Amygdala (tissue), 56 donors: ENCODE measurements at regions not wholly inside any gene's neighbourhood (a gene's known extent, or its start where the extent isn't known, plus 50 kb on each side); places are given as distances from the start of the nearest gene placed in this dataset.

Experiments
- DNase-seq, 56 donors: peaks; one replicate each; lab custom pipeline; 2025; lab: John Stamatoyannopoulos, UW

DNA sequence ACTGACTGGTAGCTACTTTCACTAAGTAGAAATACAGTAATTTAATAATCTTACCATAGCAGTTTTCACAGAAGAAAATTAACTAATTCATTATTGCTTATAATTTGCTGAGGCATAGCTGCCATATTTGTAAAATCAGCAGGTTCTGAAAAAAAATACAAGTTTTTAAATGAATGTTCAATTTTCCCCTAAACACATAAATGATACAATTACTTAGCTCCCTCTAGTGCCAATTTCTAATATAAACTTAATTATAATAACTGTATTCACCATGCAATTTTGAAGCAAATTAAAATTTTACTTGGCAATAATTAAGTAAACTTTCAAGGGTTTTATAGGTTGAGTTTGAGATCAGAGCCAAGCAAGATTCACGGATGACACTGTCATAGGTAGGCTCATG, 1321.6 kb upstream of the ACVR2A start:
- DNase-seq = no peak

DNA sequence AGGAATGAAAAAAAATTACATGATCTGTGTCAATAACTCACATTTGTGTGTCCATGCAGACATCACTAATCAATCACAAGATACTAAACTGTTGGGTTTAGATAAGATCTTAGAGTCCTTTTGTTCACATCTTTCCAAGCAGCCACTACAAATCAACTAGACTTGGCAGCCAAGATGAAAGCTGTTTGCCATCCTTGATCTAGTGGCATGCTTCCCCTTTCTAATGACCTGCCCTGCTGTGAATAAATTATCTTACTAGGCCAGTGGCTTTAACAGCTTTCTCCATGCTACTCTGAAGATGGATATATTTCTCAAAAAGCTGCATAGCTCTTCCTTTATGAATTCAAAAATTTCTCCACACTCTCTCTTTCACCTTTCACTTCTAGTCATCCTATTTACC, 1338.0 kb upstream of the ACVR2A start:
- DNase-seq = no peak

DNA sequence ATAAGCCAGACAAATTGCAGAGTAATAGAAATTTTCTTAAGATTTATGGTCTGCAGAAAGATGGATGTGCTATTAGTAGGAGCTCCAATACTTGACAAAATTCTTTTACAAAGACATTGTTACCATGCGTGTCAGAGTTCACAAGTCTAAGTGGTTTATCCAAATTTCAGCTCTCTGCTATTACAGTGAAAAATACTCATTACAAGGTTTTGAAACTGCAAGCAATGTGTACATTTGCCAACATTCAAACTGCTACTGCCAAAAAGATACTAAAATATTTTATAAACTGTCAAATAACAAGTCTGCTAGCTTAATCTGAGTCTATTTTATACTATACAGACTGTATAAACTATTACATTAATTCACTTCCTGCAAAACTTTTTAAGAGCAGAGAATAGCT, 1341.5 kb upstream of the ACVR2A start:
- DNase-seq = no peak

DNA sequence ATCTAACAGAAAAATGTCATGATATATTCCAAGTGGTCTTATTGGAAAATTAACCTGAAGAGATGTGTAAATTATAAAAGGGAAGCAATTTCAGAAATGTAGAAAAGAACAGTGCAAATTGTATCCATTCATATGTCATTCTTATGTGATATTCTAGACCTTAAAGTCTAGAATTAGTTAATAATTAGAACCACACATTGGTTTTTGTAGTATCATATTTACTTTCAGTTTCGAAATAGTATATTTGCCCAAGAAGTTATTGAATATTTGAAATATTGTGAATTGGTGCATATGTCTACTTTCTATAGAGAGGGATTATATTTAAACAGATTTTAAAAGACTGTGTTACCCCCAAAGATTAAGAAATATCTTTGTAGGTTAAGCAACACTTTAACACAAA, 1348.6 kb upstream of the ACVR2A start:
- no peak for DNase-seq

DNA sequence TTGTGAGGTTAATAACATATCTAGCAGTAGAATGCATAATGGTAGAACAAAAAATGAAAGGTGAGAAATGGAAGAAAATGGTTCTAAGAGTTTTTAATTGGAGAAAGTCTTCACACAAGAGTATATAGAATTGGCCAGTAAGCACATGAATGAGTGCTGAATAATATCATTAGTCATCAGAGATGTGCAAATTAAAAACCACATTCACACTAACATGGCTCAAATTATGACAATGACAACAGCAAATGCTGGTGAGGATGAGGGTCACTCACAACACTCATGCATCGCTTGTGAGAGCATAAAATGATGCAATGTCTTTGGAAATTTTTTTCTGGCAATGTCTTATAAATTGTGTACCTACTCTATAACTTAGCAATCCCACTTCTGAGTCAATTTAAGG, 1355.4 kb upstream of the ACVR2A start:
- DNase-seq = no peak

DNA sequence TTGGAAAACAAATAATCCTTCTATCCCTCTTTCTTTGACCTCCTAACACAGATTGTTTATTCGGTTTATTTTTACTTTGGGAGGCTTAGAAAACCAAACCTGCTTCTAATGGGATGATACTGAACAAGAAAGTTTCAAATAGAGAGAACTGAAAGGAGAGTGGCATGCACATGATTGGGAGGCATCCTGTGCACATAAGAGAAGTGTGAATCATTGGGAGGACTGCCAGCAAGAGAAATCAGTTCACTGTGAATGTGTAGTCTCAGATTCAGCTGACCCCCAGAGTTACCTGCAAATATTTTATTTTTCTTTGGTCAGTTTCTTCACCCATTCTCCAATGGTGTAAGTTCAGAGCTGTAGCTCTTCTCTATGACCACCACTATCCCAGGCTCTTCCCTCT, 1363.2 kb upstream of the ACVR2A start:
- DNase-seq = no peak

DNA sequence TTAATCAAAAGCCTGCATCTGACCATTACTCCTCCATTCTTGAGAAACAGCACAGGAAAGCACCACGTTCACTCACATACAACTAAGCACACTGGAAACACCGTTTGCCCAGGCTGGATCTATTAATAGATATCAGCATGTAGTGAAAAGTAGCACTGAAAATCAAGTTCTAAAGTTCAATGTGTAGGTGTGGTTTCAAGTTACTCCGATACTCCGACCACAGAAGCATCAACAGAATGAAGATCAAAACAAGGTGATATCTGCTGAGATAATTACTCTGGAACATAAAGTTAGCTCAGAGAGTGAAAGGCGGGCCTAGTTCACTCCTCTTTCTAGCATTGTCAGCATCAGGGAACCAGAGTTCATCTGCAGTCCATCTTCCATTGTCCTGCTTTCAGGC, 1367.4 kb upstream of the ACVR2A start:
- DNase-seq = no peak

DNA sequence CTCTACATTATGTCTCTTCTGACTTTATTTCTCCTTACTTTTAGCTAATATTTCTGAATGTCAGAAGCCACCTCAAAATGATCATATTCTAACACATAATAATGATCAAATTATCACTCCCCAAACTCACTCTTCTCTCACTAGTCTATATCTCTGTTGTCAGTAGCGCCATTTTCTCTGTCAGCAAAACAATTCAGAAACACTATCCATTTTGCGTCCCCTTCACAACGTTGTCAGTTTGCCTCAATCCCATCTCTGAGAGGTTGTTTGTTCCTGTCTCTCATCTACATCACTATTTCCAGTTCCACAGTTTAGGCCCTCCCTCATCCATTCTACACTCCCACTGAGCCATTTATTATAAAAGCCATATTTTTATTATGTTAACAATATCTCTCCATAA, 1376.3 kb upstream of the ACVR2A start:
- DNase-seq = no peak

DNA sequence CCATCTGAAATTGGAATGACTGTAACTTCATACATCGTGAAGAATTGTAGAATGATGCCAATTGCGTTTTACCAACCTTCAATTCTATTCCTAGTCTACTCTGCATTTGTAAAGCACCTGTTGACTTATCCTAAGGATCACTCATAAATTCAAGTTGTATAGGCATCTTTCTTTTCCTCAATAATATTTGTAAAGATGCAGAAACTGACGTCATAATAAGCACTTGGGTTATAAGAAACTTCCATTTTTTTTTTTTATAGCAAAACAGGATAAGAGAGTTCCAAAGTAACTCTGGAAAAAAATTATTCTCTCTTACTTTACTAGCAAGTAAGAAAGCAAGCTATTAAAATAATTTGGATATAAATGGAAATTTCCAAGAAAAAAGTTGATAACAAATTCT, 1377.4 kb upstream of the ACVR2A start:
- DNase-seq = no peak

DNA sequence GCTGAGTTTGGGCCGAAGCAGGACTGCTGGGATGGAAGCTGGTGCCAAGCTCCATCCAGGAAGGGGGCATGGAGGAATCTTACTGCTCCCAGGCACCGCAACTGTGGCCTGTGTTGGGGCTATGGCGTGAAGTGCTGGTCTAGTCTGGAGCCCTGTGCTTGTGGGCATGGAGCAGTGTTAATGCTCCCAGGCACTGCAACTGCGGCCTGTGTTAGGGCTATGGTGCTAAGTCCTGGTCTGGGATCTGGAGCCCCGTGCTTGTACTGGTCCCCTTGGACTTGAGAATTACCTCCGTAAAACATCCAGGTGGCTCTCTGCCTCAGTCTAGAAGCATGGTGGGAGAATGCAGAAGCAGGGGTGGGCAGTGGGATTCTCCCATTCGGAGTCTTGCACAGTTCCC, 1379.4 kb upstream of the ACVR2A start:
- no peak for DNase-seq

DNA sequence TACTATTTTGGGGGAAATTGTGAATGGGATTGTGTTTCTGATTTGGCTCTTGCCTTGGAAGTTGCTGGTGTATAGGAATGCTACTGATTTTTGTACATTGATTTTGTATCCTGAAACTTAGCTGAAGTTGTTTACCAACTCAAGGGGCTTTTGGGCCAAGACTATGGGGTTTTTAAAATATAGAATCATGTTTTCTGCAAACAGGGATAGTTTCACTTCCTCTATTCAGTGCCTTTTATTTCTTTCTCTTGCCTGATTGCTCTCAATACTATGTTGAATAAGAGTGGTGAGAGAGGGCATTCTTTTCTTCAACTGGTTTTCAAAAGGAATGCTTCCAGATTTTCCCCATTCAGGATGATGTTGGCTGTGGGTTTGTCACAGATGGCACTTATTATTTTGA, 1383.8 kb upstream of the ACVR2A start:
- no peak for DNase-seq

DNA sequence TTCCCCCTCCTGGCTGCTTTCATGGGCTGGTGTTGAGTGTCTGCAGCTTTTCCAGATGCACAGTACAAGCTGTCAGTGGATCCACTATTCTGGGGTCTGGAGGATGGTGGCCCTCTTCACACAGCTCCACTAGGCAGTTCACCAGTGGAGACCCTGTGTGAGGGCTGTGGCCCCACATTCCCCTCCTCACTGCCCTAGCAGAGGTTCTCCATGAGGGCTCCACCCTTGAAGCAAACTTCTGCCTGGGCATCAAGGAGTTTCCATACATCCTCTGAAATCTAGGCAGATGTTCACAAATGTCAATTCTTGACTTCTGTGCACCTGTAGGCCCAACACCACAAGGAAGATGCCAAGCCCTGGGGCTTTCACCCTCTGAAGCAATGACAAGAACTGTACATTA, 1386.2 kb upstream of the ACVR2A start:
- no peak for DNase-seq

DNA sequence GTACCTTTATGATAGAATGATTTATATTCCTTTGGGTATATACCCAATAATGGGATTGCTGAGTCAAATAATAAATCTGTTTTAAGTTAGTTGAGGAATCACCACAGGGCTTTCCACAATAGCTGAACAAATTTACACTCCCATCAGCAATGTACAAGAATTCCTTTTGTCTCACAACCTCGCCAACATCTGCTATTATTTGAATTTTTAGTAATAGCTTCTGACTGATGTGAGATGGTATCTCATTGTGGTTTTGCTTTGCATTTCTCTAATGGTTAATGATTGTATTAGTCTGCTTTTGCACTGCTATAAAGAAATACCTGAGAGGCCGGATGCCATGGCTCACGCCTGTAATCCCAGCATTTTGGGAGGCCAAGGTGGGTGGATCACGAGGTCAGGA, 1387.6 kb upstream of the ACVR2A start:
- no peak for DNase-seq

DNA sequence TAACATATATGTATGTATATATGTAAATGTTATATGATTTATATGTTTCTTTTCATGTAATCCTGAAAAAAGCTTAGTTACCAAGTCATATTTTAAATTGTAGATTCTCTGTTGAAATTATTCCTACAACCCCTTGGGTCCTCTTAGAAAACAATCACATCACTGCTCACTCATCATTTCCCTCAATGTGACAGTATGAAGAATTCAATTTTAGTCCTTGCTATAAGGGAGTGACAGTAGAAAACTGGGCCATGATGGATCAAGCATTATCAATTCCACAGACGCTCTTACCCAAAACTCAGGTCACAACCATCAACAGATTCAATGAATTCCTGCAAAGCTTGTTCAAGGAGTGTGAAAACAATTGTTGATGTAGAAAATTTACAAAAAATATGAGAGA, 1389.5 kb upstream of the ACVR2A start:
- DNase-seq = no peak

DNA sequence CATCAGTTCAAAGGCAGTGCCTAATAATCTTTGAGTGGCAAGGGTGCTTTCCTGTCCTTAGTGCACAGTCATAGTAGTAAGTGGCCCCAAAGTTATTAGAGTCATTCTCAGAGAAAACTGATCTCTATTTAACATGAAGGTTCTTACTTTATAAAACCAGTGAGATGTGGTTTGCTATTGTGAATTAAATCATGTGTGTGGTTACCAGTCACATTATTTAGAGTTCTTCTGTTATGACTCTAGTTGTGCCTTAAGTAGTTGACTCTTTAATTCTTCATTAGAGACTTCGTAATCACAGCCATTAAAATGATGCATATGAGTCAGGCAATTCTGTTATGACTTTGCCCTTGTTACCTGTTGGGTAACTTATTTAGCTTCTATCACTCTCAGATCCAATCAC, 1392.9 kb upstream of the ACVR2A start:
- no peak for DNase-seq

DNA sequence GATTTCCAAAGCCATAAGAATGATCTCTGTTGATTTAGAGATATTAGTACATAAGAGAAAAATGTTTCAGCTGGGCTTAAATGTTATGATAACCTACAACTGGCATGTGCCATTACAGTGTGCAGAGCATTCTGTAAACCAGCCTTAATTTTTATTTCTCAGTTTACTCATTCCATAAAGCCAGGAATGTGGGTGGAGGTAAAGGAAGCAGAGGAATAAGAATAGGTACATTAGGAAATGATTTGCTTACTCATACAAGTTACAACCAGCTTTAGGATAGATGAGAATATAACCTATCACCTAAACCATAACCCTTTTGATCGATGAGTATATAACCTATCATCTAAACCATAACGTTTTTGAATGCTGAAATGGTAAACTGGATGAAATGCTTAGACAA, 1394.7 kb upstream of the ACVR2A start:
- DNase-seq = no peak

DNA sequence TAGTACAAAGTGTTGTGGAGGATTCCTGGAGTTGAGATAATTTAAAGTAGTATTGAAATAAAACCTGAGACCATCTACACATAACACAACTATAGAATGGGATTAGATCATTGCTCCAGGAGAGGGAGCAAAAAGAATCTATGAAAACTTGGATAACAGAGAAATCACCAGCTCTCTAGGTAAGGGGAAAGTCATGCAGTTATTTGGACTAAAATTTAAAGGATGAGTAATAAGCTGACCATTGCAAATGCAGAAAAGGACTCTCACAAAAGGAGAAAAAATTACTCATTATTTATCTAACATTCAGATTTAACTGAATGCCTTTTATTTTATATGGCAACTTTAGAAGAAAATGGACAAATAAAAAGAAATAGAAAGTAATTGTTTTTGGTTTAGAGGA, 1399.8 kb upstream of the ACVR2A start:
- no peak for DNase-seq

DNA sequence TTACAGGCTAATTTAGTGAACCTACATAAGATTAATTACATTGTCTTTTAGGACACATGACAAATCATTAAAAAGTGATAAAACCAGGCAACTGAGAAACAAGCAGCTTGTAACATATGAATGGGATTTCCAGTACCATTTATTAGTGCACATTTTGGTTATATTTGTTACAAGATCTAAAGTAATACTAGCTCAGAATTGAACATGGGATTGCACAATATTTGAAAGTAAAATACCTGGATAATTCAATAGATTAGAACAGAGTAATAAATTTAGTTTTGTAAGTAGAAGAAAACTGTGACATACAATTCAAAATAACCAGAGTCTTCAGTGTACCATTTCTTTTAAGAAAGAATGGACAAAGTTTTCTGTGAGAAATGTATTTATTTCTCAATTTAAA, 1400.7 kb upstream of the ACVR2A start:
- DNase-seq = no peak

DNA sequence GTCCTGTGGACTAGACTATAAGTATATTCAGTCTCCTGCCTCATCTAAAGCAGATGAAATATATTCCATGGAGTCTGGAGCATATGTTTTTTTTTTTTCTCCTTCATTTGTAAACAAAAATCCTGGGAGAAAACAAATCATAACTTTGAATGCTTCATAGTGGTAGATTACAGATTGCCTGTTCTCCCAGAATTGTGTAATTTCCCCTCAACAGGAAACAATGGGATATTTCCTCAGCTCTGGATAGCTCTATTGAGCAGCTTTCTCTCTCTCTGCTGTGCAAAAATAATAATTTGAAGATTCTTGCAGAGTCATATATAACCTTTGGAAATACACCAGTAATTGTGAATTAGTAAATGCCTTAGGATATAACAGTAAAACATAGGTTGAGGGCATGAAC, 1406.6 kb upstream of the ACVR2A start:
- no peak for DNase-seq

DNA sequence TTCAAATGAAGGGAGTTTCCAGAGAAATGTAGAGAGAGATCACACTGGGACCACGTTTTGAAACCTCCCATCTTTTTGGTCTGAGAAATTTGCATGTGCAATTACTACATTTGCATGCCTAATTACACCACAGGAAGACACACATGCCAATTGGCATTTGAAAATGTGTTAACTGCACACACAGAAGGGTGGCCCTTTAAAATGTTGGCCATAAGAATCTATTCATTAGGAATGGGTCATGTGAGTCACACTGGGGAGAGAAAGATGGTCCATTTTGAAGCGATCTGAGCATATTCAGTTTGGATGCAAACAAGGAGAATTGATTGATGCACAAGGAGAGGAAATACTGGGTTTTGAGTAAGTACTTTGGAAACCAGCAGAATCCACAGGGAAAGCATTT, 1407.1 kb upstream of the ACVR2A start:
- no peak for DNase-seq

DNA sequence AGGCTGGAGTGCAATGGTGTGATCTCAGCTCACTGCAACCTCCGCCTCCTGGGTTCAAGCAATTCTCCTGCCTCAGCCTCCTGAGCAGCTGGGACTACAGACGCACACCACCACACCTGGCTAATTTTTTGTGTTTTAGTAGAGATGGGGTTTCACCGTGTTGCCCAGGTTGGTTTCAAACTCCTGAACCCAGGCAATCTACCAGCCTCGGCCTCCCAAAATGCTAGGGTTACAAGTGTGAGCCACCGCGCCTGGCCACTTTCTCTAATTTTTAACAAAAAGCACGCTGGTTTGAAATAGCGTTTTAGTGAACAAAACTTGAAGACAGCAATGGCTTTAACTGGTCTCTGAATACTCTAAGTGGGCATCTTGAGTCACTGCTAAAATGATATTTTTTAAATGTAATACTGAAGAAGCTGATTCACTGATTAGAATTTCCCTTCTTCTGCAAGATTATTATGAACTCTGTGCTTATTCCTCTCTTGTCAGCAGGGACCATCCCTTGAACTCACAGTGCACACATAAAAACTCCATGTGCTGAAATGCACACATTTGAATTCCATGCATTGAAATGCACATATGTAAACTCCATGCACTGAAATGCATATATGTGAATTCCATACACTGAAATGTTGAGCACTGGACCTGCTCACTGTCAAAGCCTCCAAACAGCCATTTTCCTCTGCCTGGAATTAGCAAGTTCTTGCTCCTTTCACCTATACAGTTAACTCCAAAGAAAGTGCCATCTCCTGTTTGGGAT, 1411.5 kb upstream of the ACVR2A start:
- no peak for DNase-seq

DNA sequence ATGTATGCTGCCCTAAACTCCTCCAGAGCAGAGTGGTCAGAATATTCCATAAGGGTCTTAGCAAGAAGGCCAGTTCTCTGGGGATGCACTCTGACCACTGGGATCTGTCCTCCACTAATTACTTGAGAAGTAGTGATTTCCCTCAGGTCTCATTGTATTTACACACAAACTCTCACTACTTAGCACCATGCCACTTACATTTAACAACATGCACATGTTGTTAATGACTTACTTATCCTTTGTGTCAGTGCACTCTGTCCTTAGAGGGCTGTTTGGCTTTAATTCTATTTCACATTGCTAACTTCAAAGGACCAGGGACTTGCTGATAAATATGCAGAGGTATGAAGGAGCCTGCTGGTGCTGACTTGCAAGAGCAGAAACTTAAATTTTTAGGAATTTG, 1415.5 kb upstream of the ACVR2A start:
- no peak for DNase-seq

DNA sequence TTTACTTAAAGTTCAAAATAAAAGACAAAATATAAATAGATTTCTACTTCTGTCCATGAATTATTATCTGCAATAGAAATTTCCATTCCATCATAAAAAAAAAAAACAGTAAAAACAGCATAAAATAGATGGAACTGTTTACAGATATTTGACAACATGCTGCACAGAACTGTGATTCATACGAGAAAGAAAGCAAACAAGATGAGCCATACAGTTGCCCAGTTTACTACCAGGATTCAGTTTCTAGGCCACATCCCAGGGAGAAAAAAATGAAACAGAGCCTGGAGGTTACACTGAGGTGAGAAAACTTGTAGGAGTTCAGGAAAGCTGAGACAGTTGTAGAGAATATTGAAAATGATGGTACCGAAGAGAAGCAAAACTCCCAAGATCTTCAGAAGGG, 1426.9 kb upstream of the ACVR2A start:
- no peak for DNase-seq
